HepG2 (cell line): ENCODE measurements at regions not wholly inside any gene's neighbourhood (a gene's known extent, or its start where the extent isn't known, plus 50 kb on each side); places are given as distances from the start of the nearest gene placed in this dataset.

Source experiments
- ATAC-seq: fragments of 200-7000 bp; cut with Tn5 transposase; 3 replicates; pipeline ENCODE4 v1.9.1; 2020; ENCODE audit warnings: mild to moderate bottlenecking, moderate library complexity
- BruUV-seq: library from RNA; stranded (reverse); fragments of 400-500 nt; replicated peaks from 2 replicates; lab custom pipeline; 2021; lab: Mats Ljungman, UMichigan
- CTCF ChIA-PET: fragments of 300-600 bp; formaldehyde crosslinking; extraction: SDS; loops from one replicate; lab custom pipeline; 2021; ENCODE audit warnings: low total read pairs, inconsistent platforms, low intra/inter-chr PET ratio; lab: Yijun Ruan, JAX
- POLR2A ChIA-PET: fragments of 350-600 bp; sonication (Branson Sonifier 250); formaldehyde crosslinking; loops from one replicate; lab custom pipeline; 2020; ENCODE audit warnings: antibody characterized with exemption, inconsistent platforms; lab: Yijun Ruan, JAX
- DNase-seq: peaks from one replicate; pipeline ENCODE4 v3.0.0-alpha.2; 2015; ENCODE audit warnings: low spot score
- FAIRE-seq: peaks from 3 replicates; lab custom pipeline; 2011; peaks lifted over from hg19 to GRCh38; lab: Jason Lieb, UNC
- H2AFZ ChIP-seq: one replicate; pipeline ENCODE4 v1.6.1; 2011; ENCODE audit warnings: low read length, inconsistent platforms
- H3K27ac ChIP-seq: fragments of 300-600 bp; 3 replicates; pipeline ENCODE4 v1.8.0; 2011; ENCODE audit warnings: mixed run types, mild to moderate bottlenecking, mixed read lengths, low read length, inconsistent platforms; ENCODE audit not compliant: insufficient read depth; ENCODE audit errors: extremely low read length
- H3K27me3 ChIP-seq, 2 experiments: fragments of 200-600 bp in 1 of 2; 2 replicates in 1 of 2; 3 replicates in 1 of 2; pipeline versions ENCODE4 v1.6.0 to v1.8.0; 2011; ENCODE audit warnings: low read length in 2 of 2, mild to moderate bottlenecking in 2 of 2, moderate library complexity in 2 of 2, inconsistent platforms in 1 of 2; ENCODE audit not compliant: insufficient read depth in 2 of 2, control insufficient read depth in 1 of 2
- H3K36me3 ChIP-seq, 2 experiments: fragments of 200-600 bp in 1 of 2; replicated peaks in 1 of 2; 2 replicates in 1 of 2; 3 replicates in 1 of 2; pipeline versions ENCODE4 v1.5.1 to v1.8.0; 2011; ENCODE audit warnings: low read length in 2 of 2, inconsistent platforms in 1 of 2; ENCODE audit not compliant: insufficient read depth in 2 of 2, control insufficient read depth in 1 of 2
- H3K4me1 ChIP-seq: 2 replicates; pipeline ENCODE4 v1.5.1; 2012; ENCODE audit warnings: low read length, inconsistent platforms; ENCODE audit not compliant: insufficient read depth
- H3K4me2 ChIP-seq: 2 replicates; pipeline ENCODE4 v1.6.0; 2011; ENCODE audit warnings: low read depth, low read length, inconsistent platforms
- H3K4me3 ChIP-seq, 3 experiments: fragments of 200-600 bp in 1 of 3; sonication (generic), shearing (Covaris generic) in 1 of 3; replicated peaks in 1 of 3; 2 replicates each; pipeline ENCODE4 v1.5.1; 2011 to 2016; ENCODE audit warnings: low read length in 3 of 3, inconsistent platforms in 2 of 3, low read depth in 2 of 3, mild to moderate bottlenecking in 2 of 3, control low read depth in 1 of 3, mixed read lengths in 1 of 3; ENCODE audit not compliant: insufficient read depth in 1 of 3
- H3K79me2 ChIP-seq: one replicate; pipeline ENCODE4 v1.6.1; 2011; ENCODE audit warnings: low read length, inconsistent platforms; ENCODE audit not compliant: insufficient read depth
- H3K9ac ChIP-seq: 2 replicates; pipeline ENCODE4 v1.6.0; 2011; ENCODE audit warnings: mild to moderate bottlenecking, low read depth, low read length, inconsistent platforms; ENCODE audit not compliant: insufficient read depth
- H3K9me3 ChIP-seq: 2 replicates; pipeline ENCODE4 v1.5.1; 2012; ENCODE audit warnings: mild to moderate bottlenecking, low read length
- H4K20me1 ChIP-seq: 2 replicates; pipeline ENCODE4 v1.6.0; 2011; ENCODE audit warnings: inconsistent platforms, mild to moderate bottlenecking, low read length, moderate library complexity; ENCODE audit not compliant: insufficient read depth
- ATF3 ChIP-seq: sonication (generic); formaldehyde crosslinking; IDR thresholded peaks from 2 replicates; pipeline ENCODE4 v1.4.0; 2020; ENCODE audit warnings: missing genetic modification reagents
- BATF2 ChIP-seq: sonication (generic); formaldehyde crosslinking; IDR thresholded peaks from 2 replicates; pipeline ENCODE4 v1.8.0; 2022; ENCODE audit warnings: mild to moderate bottlenecking, missing genetic modification reagents, moderate library complexity
- FOXO4 ChIP-seq: sonication (generic); formaldehyde crosslinking; conservative IDR thresholded peaks from 2 replicates; pipeline ENCODE4 v1.8.1; 2023; ENCODE audit warnings: missing genetic modification reagents
- IKZF5 ChIP-seq: IDR thresholded peaks from 2 replicates; pipeline ENCODE4 v1.6.1; 2018; ENCODE audit warnings: missing genetic modification reagents, mild to moderate bottlenecking, missing compliant biosample characterization
- NFYC ChIP-seq: IDR thresholded peaks from 2 replicates; pipeline ENCODE4 v1.6.1; 2016; ENCODE audit warnings: missing genetic modification reagents, missing compliant biosample characterization
- SKI ChIP-seq: fragments of 450-650 bp; IDR thresholded peaks from one replicate; pipeline ENCODE4 v1.6.1; 2018; ENCODE audit warnings: mild to moderate bottlenecking; ENCODE audit not compliant: partially characterized antibody
- TERF1 ChIP-seq: sonication (generic); formaldehyde crosslinking; IDR thresholded peaks from 2 replicates; pipeline ENCODE4 v1.8.0; 2022; ENCODE audit warnings: mild to moderate bottlenecking, missing genetic modification reagents, moderate library complexity
- THYN1 ChIP-seq: sonication (generic); formaldehyde crosslinking; IDR thresholded peaks from 2 replicates; pipeline ENCODE4 v1.8.1; 2023; ENCODE audit warnings: low read depth, mild to moderate bottlenecking, moderate library complexity, missing genetic modification reagents, borderline replicate concordance
- ZNF160 ChIP-seq: sonication (generic); formaldehyde crosslinking; IDR thresholded peaks from 2 replicates; pipeline ENCODE4 v1.8.0; 2022; ENCODE audit warnings: mild to moderate bottlenecking, inconsistent platforms, missing genetic modification reagents
- ZNF275 ChIP-seq: sonication (generic); formaldehyde crosslinking; IDR thresholded peaks from 2 replicates; pipeline ENCODE4 v1.8.0; 2022; ENCODE audit warnings: missing genetic modification reagents, mild to moderate bottlenecking, inconsistent platforms, borderline replicate concordance
- ZNF549 ChIP-seq: sonication (generic); formaldehyde crosslinking; IDR thresholded peaks from 2 replicates; pipeline ENCODE4 v1.5.0; 2020; ENCODE audit warnings: missing genetic modification reagents
- ZNF550 ChIP-seq: sonication (generic); formaldehyde crosslinking; IDR thresholded peaks from 2 replicates; pipeline ENCODE4 v1.4.0; 2020; ENCODE audit warnings: mild to moderate bottlenecking, missing genetic modification reagents, borderline replicate concordance
- ZNF777 ChIP-seq: sonication (generic); formaldehyde crosslinking; IDR thresholded peaks from 2 replicates; pipeline ENCODE4 v1.4.0; 2020; ENCODE audit warnings: missing genetic modification reagents
- WGBS: methylation state at CpG from one replicate; pipeline ENCODE4 v1.1.6; 2017; ENCODE audit warnings: low lambda C conversion rate; 5-methylcytosine and 5-hydroxymethylcytosine counted together
- in situ Hi-C: cut with HindIII; loops from 2 replicates; pipeline ENCODE4 v1.10.0; 2017; ENCODE audit warnings: low pct_unique_long_range_greater_than_20kb; ENCODE audit not compliant: extremely low pct_ligation_motif_present
- intact Hi-C: fragments of 100-400 bp; cut with micrococcal nuclease; formaldehyde crosslinking; loops from one replicate; pipeline ENCODE4 v1.10.0; 2022; ENCODE audit not compliant: unreplicated experiment

- POLR2A ChIA-PET: no interaction called here
- CTCF ChIA-PET: no interaction called here
- intact Hi-C loops (no loop called here), in situ Hi-C loops (no loop called here)
- no peaks in the 10 kb centered on the region for H3K4me1 ChIP-seq
- peaks cover 72% of the 10 kb centered on the region for H3K9me3 ChIP-seq
- ATAC-seq (no peak), DNase-seq (no peak), FAIRE-seq (no peak)
- TF ChIP-seq IKZF5 (CRISPR knock-in tag): no peak
- no peak for TF ChIP-seq TERF1 (CRISPR knock-in tag)
- TF ChIP-seq BATF2 (CRISPR knock-in tag): no peak
- no peak for TF ChIP-seq ZNF550 (CRISPR knock-in tag)
- no peak for TF ChIP-seq ZNF549 (CRISPR knock-in tag)
- no peak overlapping the region for H3K9ac ChIP-seq
- BruUV-seq: no TSS peak
- H3K36me3 ChIP-seq: no peaks in the 10 kb centered on the region
- no peak overlapping the region for H3K4me2 ChIP-seq
- H3K79me2 ChIP-seq: no peaks in the 10 kb centered on the region
- no peaks in the 10 kb centered on the region for H4K20me1 ChIP-seq
- no peaks in the 10 kb centered on the region for H3K27me3 ChIP-seq
- WGBS: 17% methylated on average over 3 of the region's 3 CpGs
- no peak overlapping the region for H2AFZ ChIP-seq
- H3K4me3 ChIP-seq: no peak overlapping the region
- no peak overlapping the region for H3K27ac ChIP-seq
Measured at GRCh38 chr21:18603980-18604379, 200.4 kb upstream of the TMPRSS15 start.

GRCh38 chr21:18608226-18608625 lies 204.6 kb upstream of the TMPRSS15 start:
- CTCF ChIA-PET: no interaction called here
- Histone ChIP-seq H2AFZ (no peak overlapping the region), H3K27ac (no peak overlapping the region), H3K79me2 (no peaks in the 10 kb centered on the region), H3K4me1 (no peaks in the 10 kb centered on the region), H3K9ac (no peak overlapping the region), H3K27me3 (no peaks in the 10 kb centered on the region), H3K4me3 (no peak overlapping the region), H3K36me3 (no peaks in the 10 kb centered on the region), H4K20me1 (no peaks in the 10 kb centered on the region), H3K9me3 (peaks cover 73% of the 10 kb centered on the region), H3K4me2 (no peak overlapping the region)
- FAIRE-seq (no peak), DNase-seq (no peak), ATAC-seq (no peak)
- BruUV-seq: no TSS peak
- POLR2A ChIA-PET: no interaction called here
- intact Hi-C loops: no loop called here
- in situ Hi-C loops: no loop called here
- 4% methylated on average over 1 of the region's 1 CpG for WGBS
- no peak for TF ChIP-seq ZNF160 (CRISPR knock-in tag)
- TF ChIP-seq THYN1 (CRISPR knock-in tag): no peak
- no peak for TF ChIP-seq ATF3 (CRISPR knock-in tag)
- no peak for TF ChIP-seq ZNF777 (CRISPR knock-in tag)
- TF ChIP-seq ZNF275 (CRISPR knock-in tag): no peak
- no peak for TF ChIP-seq SKI
- TF ChIP-seq FOXO4 (CRISPR knock-in tag): no peak
- TF ChIP-seq NFYC (CRISPR knock-in tag): no peak
